ENCODE measurements at regions not wholly inside any gene's neighbourhood (a gene's known extent, or its start where the extent isn't known, plus 50 kb on each side); places are given as distances from the start of the nearest gene placed in this dataset.

GRCh38 chr10:77717336-77717735, 79.7 kb upstream of the KCNMA1 start:
- DNase-seq = no peak
- Histone ChIP-seq H3K36me3 (no peaks in the 10 kb centered on the region), H3K27ac (no peak overlapping the region), H3K4me3 (no peak overlapping the region), H3K4me1 (no peaks in the 10 kb centered on the region), H3K27me3 (replicated peaks in 1 of 7) (peaks cover 0 to 49% (median 0%) of the 10 kb centered on the region in 7 donors), H3K9me3 (no peaks in the 10 kb centered on the region)
- intact Hi-C loops (cut with DNase I; ENCODE audit: low total_unique reads) = loop anchor here (10.0 kb wide), 2 partner anchors 117 to 543 kb away; no protein-coding TSS in a partner anchor
- TF ChIP-seq POLR2AphosphoS5 (IDR thresholded peaks at IDR 0.05) (no peak), CTCF (IDR thresholded peaks at IDR 0.05 in 8 of 11, conservative IDR thresholded peaks at IDR 0.05 in 3 of 11) (no peak), POLR2A (IDR thresholded peaks at IDR 0.05) (no peak)
- WGBS, 5 donors = 62 to 76% (median 75%) methylated on average over 3 of the region's 3 CpGs

GRCh38 chr10:77716458-77717317, 79.1 kb upstream of the KCNMA1 start:
- Histone ChIP-seq H3K36me3 (no peaks in the 10 kb centered on the region), H3K9me3 (no peaks in the 10 kb centered on the region), H3K27ac (no peak overlapping the region), H3K4me1 (peaks cover 0 to under 1% (median 0%) of the 10 kb centered on the region in 6 donors), H3K4me3 (no peak overlapping the region), H3K27me3 (replicated peaks in 1 of 7) (peaks cover 0 to 55% (median 6%) of the 10 kb centered on the region in 7 donors)
- TF ChIP-seq CTCF (IDR thresholded peaks at IDR 0.05 in 8 of 11, conservative IDR thresholded peaks at IDR 0.05 in 3 of 11) = no peak
- TF ChIP-seq POLR2A (IDR thresholded peaks at IDR 0.05) = no peak
- no peak for TF ChIP-seq POLR2AphosphoS5 (IDR thresholded peaks at IDR 0.05)
- WGBS, 5 donors = 62 to 73% (median 67%) methylated on average over 13 of the region's 13 CpGs
- intact Hi-C loops (cut with DNase I; ENCODE audit: low total_unique reads) = loop anchor here (10.0 kb wide), 2 partner anchors 118 to 542 kb away; no protein-coding TSS in a partner anchor
- DNase-seq = no peak

- WGBS, 5 donors = 83 to 92% (median 85%) methylated on average over 1 of the region's 1 CpG
- intact Hi-C loops (cut with DNase I; ENCODE audit: low total_unique reads) = loop anchor here (10.0 kb wide), 2 partner anchors 119 to 541 kb away; no protein-coding TSS in a partner anchor
Measured at GRCh38 chr10:77715536-77715935, 77.9 kb upstream of the KCNMA1 start.

More at GRCh38 chr10:77715536-77715935, 77.9 kb upstream of the KCNMA1 start:
- H3K36me3 ChIP-seq = no peaks in the 10 kb centered on the region
- H3K27me3 ChIP-seq (replicated peaks in 1 of 7) = peaks cover 0 to 67% (median 18%) of the 10 kb centered on the region in 7 donors
- TF ChIP-seq POLR2AphosphoS5 (IDR thresholded peaks at IDR 0.05) (no peak), CTCF (IDR thresholded peaks at IDR 0.05 in 8 of 11, conservative IDR thresholded peaks at IDR 0.05 in 3 of 11) (no peak), POLR2A (IDR thresholded peaks at IDR 0.05) (no peak)
- H3K9me3 ChIP-seq = no peaks in the 10 kb centered on the region
- H3K27ac ChIP-seq = no peak overlapping the region
- H3K4me3 ChIP-seq = no peak overlapping the region
- no peak for DNase-seq
- peaks cover 0 to 12% (median 9%) of the 10 kb centered on the region in 6 donors for H3K4me1 ChIP-seq
